WTC11 (cell line): ENCODE measurements at regions not wholly inside any gene's neighbourhood (a gene's known extent, or its start where the extent isn't known, plus 50 kb on each side); places are given as distances from the start of the nearest gene placed in this dataset.

ENCODE experiments used
- ATF2 ChIP-seq: sonication (generic); formaldehyde crosslinking; IDR thresholded peaks from 2 replicates; pipeline ENCODE4 v1.8.1; 2022; ENCODE audit warnings: low read depth, missing genetic modification reagents, borderline replicate concordance
- CREB1 ChIP-seq: sonication (generic); formaldehyde crosslinking; IDR thresholded peaks from 2 replicates; pipeline ENCODE4 v1.8.0; 2023; ENCODE audit warnings: mild to moderate bottlenecking, missing genetic modification reagents
- CTCF ChIP-seq: fragments of 200-600 bp; IDR thresholded peaks from 2 replicates; pipeline ENCODE4 v1.8.0; 2022; ENCODE audit warnings: antibody characterized with exemption
- E2F4 ChIP-seq: sonication (generic); formaldehyde crosslinking; IDR thresholded peaks from 2 replicates; pipeline ENCODE4 v1.8.1; 2022; ENCODE audit warnings: low read depth, mild to moderate bottlenecking, moderate library complexity, missing genetic modification reagents, borderline replicate concordance
- GTF2I ChIP-seq: fragments of 250-450 bp; sonication (Bioruptor Pico); conservative IDR thresholded peaks from 2 replicates; pipeline ENCODE4 v1.4.0; 2021; ENCODE audit warnings: mild to moderate bottlenecking
- HMGXB4 ChIP-seq: sonication (generic); formaldehyde crosslinking; IDR thresholded peaks from 2 replicates; pipeline ENCODE4 v1.8.1; 2023; ENCODE audit warnings: mild to moderate bottlenecking, moderate library complexity, missing genetic modification reagents
- JUN ChIP-seq: sonication (generic); formaldehyde crosslinking; IDR thresholded peaks from 2 replicates; pipeline ENCODE4 v1.8.0; 2023; ENCODE audit warnings: mild to moderate bottlenecking, missing genetic modification reagents
- NFYB ChIP-seq: sonication (generic); formaldehyde crosslinking; conservative IDR thresholded peaks from 2 replicates; pipeline ENCODE4 v1.8.0; 2022; ENCODE audit warnings: low read depth, missing genetic modification reagents
- SMAD3 ChIP-seq: sonication (generic); formaldehyde crosslinking; IDR thresholded peaks from 2 replicates; pipeline ENCODE4 v1.8.0; 2022; ENCODE audit warnings: missing genetic modification reagents, mild to moderate bottlenecking, borderline replicate concordance
- TCF7 ChIP-seq: sonication (generic); formaldehyde crosslinking; IDR thresholded peaks from 2 replicates; pipeline ENCODE4 v1.8.0; 2022; ENCODE audit warnings: mild to moderate bottlenecking, low read depth, missing genetic modification reagents, moderate library complexity
- TEAD4 ChIP-seq: sonication (generic); formaldehyde crosslinking; IDR thresholded peaks from 2 replicates; pipeline ENCODE4 v1.8.0; 2022; ENCODE audit warnings: mild to moderate bottlenecking, missing genetic modification reagents
- USF1 ChIP-seq: sonication (generic); formaldehyde crosslinking; IDR thresholded peaks from 2 replicates; pipeline ENCODE4 v1.8.0; 2022; ENCODE audit warnings: mild to moderate bottlenecking, missing genetic modification reagents
- ZBTB21 ChIP-seq: sonication (generic); formaldehyde crosslinking; IDR thresholded peaks from 2 replicates; pipeline ENCODE4 v1.8.1; 2023; ENCODE audit warnings: mild to moderate bottlenecking, missing genetic modification reagents, borderline replicate concordance
- ZNF396 ChIP-seq: fragments of 250-450 bp; sonication (Bioruptor Pico); IDR thresholded peaks from 2 replicates; pipeline ENCODE4 v1.8.0; 2021; ENCODE audit warnings: mild to moderate bottlenecking, moderate library complexity, borderline replicate concordance

- TF ChIP-seq CTCF (no peak), GTF2I (CRISPR knock-in tag) (no peak), ZBTB21 (CRISPR knock-in tag) (no peak), ATF2 (CRISPR knock-in tag) (no peak), TCF7 (CRISPR knock-in tag) (no peak), USF1 (no peak), TEAD4 (CRISPR knock-in tag) (no peak), SMAD3 (CRISPR knock-in tag) (no peak), E2F4 (no peak), NFYB (CRISPR knock-in tag) (no peak), JUN (no peak), HMGXB4 (no peak), ZNF396 (CRISPR knock-in tag) (no peak), CREB1 (CRISPR knock-in tag) (no peak)
Observed at GRCh38 chr7:156119771-156120170, 307.5 kb upstream of the SHH start.
